BLaER1 (cell line): ENCODE measurements at regions not wholly inside any gene's neighbourhood (a gene's known extent, or its start where the extent isn't known, plus 50 kb on each side); places are given as distances from the start of the nearest gene placed in this dataset.

Source experiments
- H3K27ac ChIP-seq: shearing (Covaris generic); formaldehyde crosslinking; 2 replicates; pipeline ENCODE4 v1.8.1; 2022
- H3K27me3 ChIP-seq: shearing (Covaris generic); formaldehyde crosslinking; 2 replicates; pipeline ENCODE4 v1.8.1; 2022
- H3K36me3 ChIP-seq: shearing (Covaris generic); formaldehyde crosslinking; 2 replicates; pipeline ENCODE4 v1.8.1; 2022
- H3K4me1 ChIP-seq: shearing (Covaris generic); formaldehyde crosslinking; 2 replicates; pipeline ENCODE4 v1.8.1; 2022
- H3K4me2 ChIP-seq: shearing (Covaris generic); formaldehyde crosslinking; 2 replicates; pipeline ENCODE4 v1.8.1; 2022
- H3K4me3 ChIP-seq: shearing (Covaris generic); formaldehyde crosslinking; 2 replicates; pipeline ENCODE4 v1.8.1; 2022
- H3K9ac ChIP-seq: shearing (Covaris generic); formaldehyde crosslinking; 2 replicates; pipeline ENCODE4 v1.8.1; 2022
- H3K9me3 ChIP-seq: shearing (Covaris generic); formaldehyde crosslinking; 2 replicates; pipeline ENCODE4 v1.8.1; 2022
- H4K20me1 ChIP-seq: shearing (Covaris generic); formaldehyde crosslinking; 2 replicates; pipeline ENCODE4 v1.8.1; 2022
- Cebpa-rat ChIP-seq: shearing (Covaris generic); IDR thresholded peaks from 2 replicates; pipeline ENCODE4 v1.8.1; 2022

- H3K4me2 ChIP-seq: no peak overlapping the region
- H3K27me3 ChIP-seq: no peaks in the 10 kb centered on the region
- H3K9ac ChIP-seq: no peak overlapping the region
These were observed 538.9 kb downstream of the RFC3 start for GRCh38 chr13:34356686-34357434.

GRCh38 chr13:34357435-34358232 lies 539.7 kb downstream of the RFC3 start:
- Histone ChIP-seq H3K4me2 (no peak overlapping the region), H3K27me3 (no peaks in the 10 kb centered on the region), H3K9ac (no peak overlapping the region), H3K27ac (no peak overlapping the region), H3K4me3 (no peak overlapping the region), H3K36me3 (no peaks in the 10 kb centered on the region), H3K9me3 (no peaks in the 10 kb centered on the region), H3K4me1 (no peaks in the 10 kb centered on the region), H4K20me1 (no peaks in the 10 kb centered on the region)
- no peak for TF ChIP-seq Cebpa-rat

More at GRCh38 chr13:34356686-34357434, 538.9 kb downstream of the RFC3 start:
- H3K36me3 ChIP-seq: no peaks in the 10 kb centered on the region
- no peak overlapping the region for H3K27ac ChIP-seq
- H3K4me1 ChIP-seq: no peaks in the 10 kb centered on the region
- H3K4me3 ChIP-seq: no peak overlapping the region
- no peak for TF ChIP-seq Cebpa-rat
- no peaks in the 10 kb centered on the region for H3K9me3 ChIP-seq
- H4K20me1 ChIP-seq: no peaks in the 10 kb centered on the region

GRCh38 chr13:34358811-34359513 lies 541.0 kb downstream of the RFC3 start:
- H3K4me1 ChIP-seq: no peaks in the 10 kb centered on the region
- H3K4me2 ChIP-seq: no peak overlapping the region
- no peaks in the 10 kb centered on the region for H4K20me1 ChIP-seq
- H3K27me3 ChIP-seq: no peaks in the 10 kb centered on the region
- no peaks in the 10 kb centered on the region for H3K36me3 ChIP-seq
- H3K9ac ChIP-seq: no peak overlapping the region
- no peaks in the 10 kb centered on the region for H3K9me3 ChIP-seq
- no peak overlapping the region for H3K27ac ChIP-seq
- no peak for TF ChIP-seq Cebpa-rat
- no peak overlapping the region for H3K4me3 ChIP-seq

GRCh38 chr13:34360702-34361101 lies 542.8 kb downstream of the RFC3 start:
- H3K36me3 ChIP-seq: no peaks in the 10 kb centered on the region
- no peaks in the 10 kb centered on the region for H3K27me3 ChIP-seq
- H3K4me1 ChIP-seq: no peaks in the 10 kb centered on the region
- H3K9ac ChIP-seq: no peak overlapping the region
- H3K27ac ChIP-seq: no peak overlapping the region
- no peaks in the 10 kb centered on the region for H4K20me1 ChIP-seq
- no peak overlapping the region for H3K4me2 ChIP-seq
- no peaks in the 10 kb centered on the region for H3K9me3 ChIP-seq
- no peak for TF ChIP-seq Cebpa-rat
- no peak overlapping the region for H3K4me3 ChIP-seq

GRCh38 chr13:34361560-34361959 lies 543.6 kb downstream of the RFC3 start:
- H3K27ac ChIP-seq: no peak overlapping the region
- peaks cover 2% of the 10 kb centered on the region; the same call in 1 of the 2 replicates for H3K9me3 ChIP-seq
- no peak overlapping the region for H3K4me3 ChIP-seq
- no peaks in the 10 kb centered on the region for H4K20me1 ChIP-seq
- H3K27me3 ChIP-seq: no peaks in the 10 kb centered on the region
- no peak overlapping the region for H3K4me2 ChIP-seq
- no peak overlapping the region for H3K9ac ChIP-seq
- H3K36me3 ChIP-seq: no peaks in the 10 kb centered on the region
- no peak for TF ChIP-seq Cebpa-rat
- H3K4me1 ChIP-seq: no peaks in the 10 kb centered on the region

- Histone ChIP-seq H3K4me1 (no peaks in the 10 kb centered on the region), H3K4me2 (no peak overlapping the region), H3K27me3 (no peaks in the 10 kb centered on the region), H3K9me3 (peaks cover 5% of the 10 kb centered on the region; the same call in 1 of the 2 replicates), H3K9ac (no peak overlapping the region), H3K27ac (no peak overlapping the region), H4K20me1 (no peaks in the 10 kb centered on the region), H3K36me3 (no peaks in the 10 kb centered on the region), H3K4me3 (no peak overlapping the region)
- no peak for TF ChIP-seq Cebpa-rat
These were observed 545.3 kb downstream of the RFC3 start for GRCh38 chr13:34363266-34363665.

GRCh38 chr13:34364633-34365032 lies 546.7 kb downstream of the RFC3 start:
- no peak overlapping the region for H3K9ac ChIP-seq
- H3K36me3 ChIP-seq: no peaks in the 10 kb centered on the region
- H3K27me3 ChIP-seq: no peaks in the 10 kb centered on the region
- no peaks in the 10 kb centered on the region for H4K20me1 ChIP-seq
- no peak overlapping the region for H3K4me3 ChIP-seq
- H3K4me2 ChIP-seq: no peak overlapping the region
- peaks cover 5% of the 10 kb centered on the region; the same call in 1 of the 2 replicates for H3K9me3 ChIP-seq
- no peak for TF ChIP-seq Cebpa-rat
- H3K4me1 ChIP-seq: no peaks in the 10 kb centered on the region
- no peak overlapping the region for H3K27ac ChIP-seq

- no peak overlapping the region for H3K27ac ChIP-seq
- H3K9me3 ChIP-seq: peaks cover 5% of the 10 kb centered on the region; the same call in 1 of the 2 replicates
- no peaks in the 10 kb centered on the region for H4K20me1 ChIP-seq
- TF ChIP-seq Cebpa-rat: no peak
- H3K4me2 ChIP-seq: no peak overlapping the region
- no peaks in the 10 kb centered on the region for H3K27me3 ChIP-seq
- H3K36me3 ChIP-seq: no peaks in the 10 kb centered on the region
- H3K4me3 ChIP-seq: no peak overlapping the region
- no peak overlapping the region for H3K9ac ChIP-seq
- H3K4me1 ChIP-seq: no peaks in the 10 kb centered on the region
These were observed 552.0 kb downstream of the RFC3 start for GRCh38 chr13:34369931-34370330.

GRCh38 chr13:34371108-34371507 lies 553.2 kb downstream of the RFC3 start:
- TF ChIP-seq Cebpa-rat: no peak
- Histone ChIP-seq H3K27ac (no peak overlapping the region), H3K4me2 (no peak overlapping the region), H3K27me3 (no peaks in the 10 kb centered on the region), H3K4me3 (no peak overlapping the region), H3K9me3 (peaks cover 5% of the 10 kb centered on the region; the same call in 1 of the 2 replicates), H3K4me1 (no peaks in the 10 kb centered on the region), H3K36me3 (no peaks in the 10 kb centered on the region), H4K20me1 (no peaks in the 10 kb centered on the region), H3K9ac (no peak overlapping the region)
